ENCODE measurements at regions not wholly inside any gene's neighbourhood (a gene's known extent, or its start where the extent isn't known, plus 50 kb on each side); places are given as distances from the start of the nearest gene placed in this dataset.

- no peak overlapping the region for H3K4me3 ChIP-seq (ENCODE audit: low read length)
- no peaks in the 10 kb centered on the region for H3K9me3 ChIP-seq (ENCODE audit: control insufficient read depth, insufficient read depth, low read length)
- no peaks in the 10 kb centered on the region for H3K79me2 ChIP-seq (ENCODE audit: control insufficient read depth, low read length)
- TF ChIP-seq EZH2phosphoT487 (IDR thresholded peaks at IDR 0.05; ENCODE audit: borderline replicate concordance, low read length), result no peak
- H3F3A ChIP-seq (ENCODE audit: control insufficient read depth, insufficient read depth), result no peaks in the 10 kb centered on the region
- no peak overlapping the region for H3K4me2 ChIP-seq (ENCODE audit: low read length)
- H3K9me2 ChIP-seq (replicated peaks; ENCODE audit: control insufficient read depth, low read length), result no peaks in the 10 kb centered on the region
- no peaks in the 10 kb centered on the region for H4K20me1 ChIP-seq (ENCODE audit: control insufficient read depth, insufficient read depth, low read depth, low read length)
- no peaks in the 10 kb centered on the region for H3K36me3 ChIP-seq (ENCODE audit: control insufficient read depth, low read length)
- H3K27me3 ChIP-seq (ENCODE audit: control insufficient read depth, low read length), result no peaks in the 10 kb centered on the region
- H3K4me1 ChIP-seq (ENCODE audit: control insufficient read depth, low read length), result no peaks in the 10 kb centered on the region
- H3K27ac ChIP-seq (ENCODE audit: low read depth, low read length), result no peak overlapping the region
These were observed 232.8 kb downstream of the TLE1 start for GRCh38 chr9:81456431-81457006.

GRCh38 chr9:81455462-81456219 lies 233.7 kb downstream of the TLE1 start:
- no peaks in the 10 kb centered on the region for H4K20me1 ChIP-seq (ENCODE audit: control insufficient read depth, insufficient read depth, low read depth, low read length)
- no peak for TF ChIP-seq EZH2phosphoT487 (IDR thresholded peaks at IDR 0.05; ENCODE audit: borderline replicate concordance, low read length)
- no peak for TF ChIP-seq CTCF (IDR thresholded peaks at IDR 0.05; ENCODE audit: low read depth, low read length, poor library complexity, severe bottlenecking)
- no peak overlapping the region for H3K4me3 ChIP-seq (ENCODE audit: low read length)
- H3K4me1 ChIP-seq (ENCODE audit: control insufficient read depth, low read length), result no peaks in the 10 kb centered on the region
- H3K27ac ChIP-seq (ENCODE audit: low read depth, low read length), result no peak overlapping the region
- no peak overlapping the region for H3K4me2 ChIP-seq (ENCODE audit: low read length)
- H3K27me3 ChIP-seq (ENCODE audit: control insufficient read depth, low read length), result no peaks in the 10 kb centered on the region
- no peaks in the 10 kb centered on the region for H3K9me2 ChIP-seq (replicated peaks; ENCODE audit: control insufficient read depth, low read length)
- no peaks in the 10 kb centered on the region for H3K36me3 ChIP-seq (ENCODE audit: control insufficient read depth, low read length)
- no peaks in the 10 kb centered on the region for H3F3A ChIP-seq (ENCODE audit: control insufficient read depth, insufficient read depth)
- no peaks in the 10 kb centered on the region for H3K79me2 ChIP-seq (ENCODE audit: control insufficient read depth, low read length)
- H3K9me3 ChIP-seq (ENCODE audit: control insufficient read depth, insufficient read depth, low read length), result no peaks in the 10 kb centered on the region

GRCh38 chr9:81445331-81445921 lies 243.9 kb downstream of the TLE1 start:
- no peak overlapping the region for H3K4me3 ChIP-seq (ENCODE audit: low read length)
- H3F3A ChIP-seq (ENCODE audit: control insufficient read depth, insufficient read depth), result no peaks in the 10 kb centered on the region
- H4K20me1 ChIP-seq (ENCODE audit: control insufficient read depth, insufficient read depth, low read depth, low read length), result no peaks in the 10 kb centered on the region
- H3K4me1 ChIP-seq (ENCODE audit: control insufficient read depth, low read length), result no peaks in the 10 kb centered on the region
- no peaks in the 10 kb centered on the region for H3K36me3 ChIP-seq (ENCODE audit: control insufficient read depth, low read length)
- H3K27ac ChIP-seq (ENCODE audit: low read depth, low read length), result no peak overlapping the region
- H3K9me2 ChIP-seq (replicated peaks; ENCODE audit: control insufficient read depth, low read length), result no peaks in the 10 kb centered on the region
- no peaks in the 10 kb centered on the region; the same call in 1 of the 2 replicates for H3K9me3 ChIP-seq (ENCODE audit: control insufficient read depth, insufficient read depth, low read length)
- no peaks in the 10 kb centered on the region for H3K27me3 ChIP-seq (ENCODE audit: control insufficient read depth, low read length)
- TF ChIP-seq EZH2phosphoT487 (IDR thresholded peaks at IDR 0.05; ENCODE audit: borderline replicate concordance, low read length), result no peak
- TF ChIP-seq CTCF (IDR thresholded peaks at IDR 0.05; ENCODE audit: low read depth, low read length, poor library complexity, severe bottlenecking), result no peak
- no peaks in the 10 kb centered on the region for H3K79me2 ChIP-seq (ENCODE audit: control insufficient read depth, low read length)
- no peak overlapping the region for H3K4me2 ChIP-seq (ENCODE audit: low read length)

- no peaks in the 10 kb centered on the region for H3F3A ChIP-seq (ENCODE audit: control insufficient read depth, insufficient read depth)
- H3K9me2 ChIP-seq (replicated peaks; ENCODE audit: control insufficient read depth, low read length), result no peaks in the 10 kb centered on the region
- H3K4me2 ChIP-seq (ENCODE audit: low read length), result no peak overlapping the region
- no peak overlapping the region for H3K4me3 ChIP-seq (ENCODE audit: low read length)
- no peaks in the 10 kb centered on the region for H3K79me2 ChIP-seq (ENCODE audit: control insufficient read depth, low read length)
- no peaks in the 10 kb centered on the region for H3K27me3 ChIP-seq (ENCODE audit: control insufficient read depth, low read length)
- no peak for TF ChIP-seq CTCF (IDR thresholded peaks at IDR 0.05; ENCODE audit: low read depth, low read length, poor library complexity, severe bottlenecking)
- no peak for TF ChIP-seq EZH2phosphoT487 (IDR thresholded peaks at IDR 0.05; ENCODE audit: borderline replicate concordance, low read length)
- no peaks in the 10 kb centered on the region for H3K36me3 ChIP-seq (ENCODE audit: control insufficient read depth, low read length)
- no peaks in the 10 kb centered on the region for H3K9me3 ChIP-seq (ENCODE audit: control insufficient read depth, insufficient read depth, low read length)
- H4K20me1 ChIP-seq (ENCODE audit: control insufficient read depth, insufficient read depth, low read depth, low read length), result no peaks in the 10 kb centered on the region
- H3K27ac ChIP-seq (ENCODE audit: low read depth, low read length), result no peak overlapping the region
- H3K4me1 ChIP-seq (ENCODE audit: control insufficient read depth, low read length), result no peaks in the 10 kb centered on the region
These were observed 257.7 kb downstream of the TLE1 start for GRCh38 chr9:81431641-81432040.
